ENCODE measurements at regions not wholly inside any gene's neighbourhood (a gene's known extent, or its start where the extent isn't known, plus 50 kb on each side); places are given as distances from the start of the nearest gene placed in this dataset.

GRCh38 chr6:109300874-109301273 is 81.4 kb downstream of the CD164 start:
- DNase-seq (ENCODE audit: low read depth in 1 of 2, low spot score in 1 of 2) (no peak), ATAC-seq (no peak), FAIRE-seq (no peak)
- Histone ChIP-seq H3K4me3 (no peak overlapping the region), H3K4me1 (no peaks in the 10 kb centered on the region), H3K27ac (no peak overlapping the region), H3K9me3 (no peaks in the 10 kb centered on the region), H3K4me2 (no peak overlapping the region)
- POLR2A ChIA-PET, result no interaction called here
- CTCF ChIA-PET, result interaction anchor here (0.9 kb wide), 1 partner anchor 36 kb away, joined by 3 read pairs; no protein-coding TSS in a partner anchor
- 88% methylated on average over 1 of the region's 1 CpG for WGBS (ENCODE audit: missing lambda C conversion rate)
- TF ChIP-seq FOSL2 (IDR thresholded peaks at IDR 0.05), result no peak
- TF ChIP-seq FOSL2 (CRISPR knock-in tag; IDR thresholded peaks at IDR 0.05), result no peak
- no peak for TF ChIP-seq SREBF2 (IDR thresholded peaks at IDR 0.05)
- no peak for TF ChIP-seq ZC3H11A (IDR thresholded peaks at IDR 0.05)
- no peak for TF ChIP-seq REST (IDR thresholded peaks at IDR 0.05)
- TF ChIP-seq HOXB13 (CRISPR knock-in tag; IDR thresholded peaks at IDR 0.05; ENCODE audit: low read depth), result no peak
- TF ChIP-seq HOXA7 (CRISPR knock-in tag; IDR thresholded peaks at IDR 0.05), result no peak
- no peak for TF ChIP-seq E2F6 (IDR thresholded peaks at IDR 0.05; ENCODE audit: borderline replicate concordance, low read depth)
- TF ChIP-seq MYC (IDR thresholded peaks at IDR 0.05; ENCODE audit: borderline replicate concordance, low read length), result no peak
- TF ChIP-seq HEYL (CRISPR knock-in tag; IDR thresholded peaks at IDR 0.05), result no peak

- FAIRE-seq, result no peak
Observed at GRCh38 chr6:109299776-109300564, 82.3 kb downstream of the CD164 start.

More at GRCh38 chr6:109299776-109300564, 82.3 kb downstream of the CD164 start:
- Histone ChIP-seq H3K4me1 (no peaks in the 10 kb centered on the region), H3K4me3 (no peak overlapping the region), H3K27ac (no peak overlapping the region), H3K4me2 (no peak overlapping the region), H3K9me3 (no peaks in the 10 kb centered on the region)
- ChIA-PET CTCF (no interaction called here), POLR2A (no interaction called here)
- TF ChIP-seq CTCF (IDR thresholded peaks at IDR 0.05) (no peak), REST (IDR thresholded peaks at IDR 0.05) (no peak)
- WGBS (ENCODE audit: missing lambda C conversion rate), result 87% methylated on average over 7 of the region's 7 CpGs
- ATAC-seq (no peak), DNase-seq (ENCODE audit: low read depth in 1 of 2, low spot score in 1 of 2) (no peak)

Data from A549 (cell line).